ENCODE measurements at regions not wholly inside any gene's neighbourhood (a gene's known extent, or its start where the extent isn't known, plus 50 kb on each side); places are given as distances from the start of the nearest gene placed in this dataset.
"Not testable (repeated sequence)": the region's sequence is repeated elsewhere in the genome, so short reads cannot be mapped to it uniquely, and the experiment has no call there.

- not testable (repeated sequence) for DNase-seq (ENCODE audit: low read depth)
These were observed 365.4 kb downstream of the MMUT start for GRCh38 chr6:49097664-49098063.

- DNase-seq (ENCODE audit: low read depth), result no peak
These were observed 365.9 kb downstream of the MMUT start for GRCh38 chr6:49097116-49097515.

GRCh38 chr6:49088631-49089030 lies 374.4 kb downstream of the MMUT start:
- DNase-seq (ENCODE audit: low read depth), result no peak

GRCh38 chr6:49087369-49087768 lies 375.7 kb downstream of the MMUT start:
- no peak for DNase-seq (ENCODE audit: low read depth)

- DNase-seq (ENCODE audit: low read depth), result no peak
These were observed 380.4 kb downstream of the MMUT start for GRCh38 chr6:49082611-49083010.

GRCh38 chr6:49072885-49073620 lies 390.0 kb downstream of the MMUT start:
- no peak for DNase-seq (ENCODE audit: low read depth)

GRCh38 chr6:49072146-49072545 lies 390.9 kb downstream of the MMUT start:
- no peak for DNase-seq (ENCODE audit: low read depth)

- DNase-seq (ENCODE audit: low read depth), result no peak
These were observed 392.6 kb downstream of the MMUT start for GRCh38 chr6:49070411-49070810.

- DNase-seq (ENCODE audit: low read depth), result no peak
These were observed 408.7 kb downstream of the MMUT start for GRCh38 chr6:49054311-49054710.

- DNase-seq (ENCODE audit: low read depth), result no peak
These were observed 410.2 kb downstream of the MMUT start for GRCh38 chr6:49052901-49053300.

- DNase-seq (ENCODE audit: low read depth), result no peak
These were observed 411.8 kb downstream of the MMUT start for GRCh38 chr6:49051281-49051680.

GRCh38 chr6:49050584-49050983 lies 412.5 kb downstream of the MMUT start:
- DNase-seq (ENCODE audit: low read depth), result no peak

- no peak for DNase-seq (ENCODE audit: low read depth)
These were observed 424.7 kb downstream of the MMUT start for GRCh38 chr6:49038294-49038822.

GRCh38 chr6:49030251-49031020 lies 432.6 kb downstream of the MMUT start:
- DNase-seq (ENCODE audit: low read depth), result no peak

GRCh38 chr6:49027644-49028043 lies 435.4 kb downstream of the MMUT start:
- no peak for DNase-seq (ENCODE audit: low read depth)

GRCh38 chr6:49025273-49026240 lies 437.5 kb downstream of the MMUT start:
- no peak for DNase-seq (ENCODE audit: low read depth)

GRCh38 chr6:49004801-49005200 lies 458.3 kb downstream of the MMUT start:
- DNase-seq (ENCODE audit: low read depth), result no peak

- DNase-seq (ENCODE audit: low read depth), result no peak
These were observed 459.7 kb downstream of the MMUT start for GRCh38 chr6:49003348-49003747.

- peak; percentile 10 for DNase-seq (ENCODE audit: low read depth)
These were observed 461.1 kb downstream of the MMUT start for GRCh38 chr6:49001856-49002541.

- DNase-seq (ENCODE audit: low read depth), result no peak
These were observed 464.5 kb downstream of the MMUT start for GRCh38 chr6:48998574-48998973.

- DNase-seq (ENCODE audit: low read depth), result no peak
These were observed 466.5 kb downstream of the MMUT start for GRCh38 chr6:48996461-48997119.

All from fibroblast of the conjunctiva (primary cell).